Endothelial cell of umbilical vein (primary cell): ENCODE measurements at regions not wholly inside any gene's neighbourhood (a gene's known extent, or its start where the extent isn't known, plus 50 kb on each side); places are given as distances from the start of the nearest gene placed in this dataset.

ENCODE experiments used
- BruUV-seq: library from RNA; stranded (reverse); fragments of 400-500 nt; replicated peaks from 2 replicates; lab custom pipeline; 2021; lab: Mats Ljungman, UMichigan
- CTCF ChIA-PET: fragments of 300-600, 350-600 bp; sonication (Branson Sonifier 250); formaldehyde crosslinking; loops from one replicate; lab custom pipeline; 2021; ENCODE audit warnings: antibody characterized with exemption, inconsistent platforms; lab: Charles Lee
- POLR2A ChIA-PET: fragments of 300-600, 350-600 bp; sonication (Branson Sonifier 250); formaldehyde crosslinking; loops from one replicate; lab custom pipeline; 2021; ENCODE audit warnings: antibody characterized with exemption, inconsistent platforms; lab: Charles Lee
- DNase-seq: peaks from one replicate; pipeline ENCODE4 v3.0.0-alpha.2; 2011; ENCODE audit warnings: low read depth, low spot score
- FAIRE-seq: peaks from 2 replicates; lab custom pipeline; 2011; peaks lifted over from hg19 to GRCh38; lab: Jason Lieb, UNC
- H2AFZ ChIP-seq: 2 replicates; pipeline ENCODE4 v1.6.0; 2012; ENCODE audit warnings: low read depth, low read length, control low read depth, inconsistent platforms
- H3K27ac ChIP-seq: 2 replicates; pipeline ENCODE4 v1.5.1; 2011; ENCODE audit warnings: low read depth, mild to moderate bottlenecking, control low read depth, low read length, moderate library complexity; ENCODE audit not compliant: insufficient read depth
- H3K27me3 ChIP-seq, 2 experiments: 2 replicates each; pipeline versions ENCODE4 v1.6.0 to v1.6.1; 2011; ENCODE audit warnings: low read length in 2 of 2, mixed read lengths in 1 of 2; ENCODE audit not compliant: control insufficient read depth in 2 of 2, insufficient read depth in 2 of 2
- H3K36me3 ChIP-seq, 2 experiments: 2 replicates in 1 of 2; 3 replicates in 1 of 2; pipeline ENCODE4 v1.5.1; 2011; ENCODE audit warnings: low read length in 2 of 2, mild to moderate bottlenecking in 1 of 2, moderate library complexity in 1 of 2; ENCODE audit not compliant: control insufficient read depth in 2 of 2, insufficient read depth in 2 of 2; ENCODE audit errors: extremely low read depth in 1 of 2
- H3K4me1 ChIP-seq: 3 replicates; pipeline ENCODE4 v1.5.1; 2011; ENCODE audit warnings: mild to moderate bottlenecking, low read length; ENCODE audit not compliant: control insufficient read depth, insufficient read depth; ENCODE audit errors: extremely low read depth
- H3K4me2 ChIP-seq: 2 replicates; pipeline ENCODE4 v1.6.1; 2011; ENCODE audit warnings: low read length, control low read depth, mixed read lengths; ENCODE audit not compliant: insufficient read depth
- H3K4me3 ChIP-seq, 3 experiments: fragments of 200-600 bp in 1 of 3; sonication (generic), shearing (Covaris generic) in 1 of 3; replicated peaks in 1 of 3; 2 replicates each; pipeline ENCODE4 v1.5.1; 2011 to 2016; ENCODE audit warnings: control low read depth in 3 of 3, low read length in 3 of 3, mild to moderate bottlenecking in 2 of 3, inconsistent platforms in 1 of 3, low read depth in 1 of 3, moderate library complexity in 1 of 3; ENCODE audit not compliant: insufficient read depth in 1 of 3
- H3K79me2 ChIP-seq: 2 replicates; pipeline ENCODE4 v1.6.0; 2012; ENCODE audit warnings: low read length, inconsistent platforms; ENCODE audit not compliant: control insufficient read depth, insufficient read depth
- H3K9ac ChIP-seq: replicated peaks from 2 replicates; pipeline ENCODE3; 2011; ENCODE audit warnings: low read length, control low read depth; ENCODE audit not compliant: insufficient read depth; ENCODE audit errors: extremely low read depth
- H3K9me1 ChIP-seq: replicated peaks from 3 replicates; pipeline ENCODE4 v1.6.0; 2011; ENCODE audit warnings: mild to moderate bottlenecking, low read length; ENCODE audit not compliant: control insufficient read depth, insufficient read depth; ENCODE audit errors: extremely low read depth
- H3K9me3 ChIP-seq: replicated peaks from 2 replicates; pipeline ENCODE4 v1.5.1; 2012; ENCODE audit warnings: low read length, inconsistent platforms; ENCODE audit not compliant: control insufficient read depth, insufficient read depth
- H4K20me1 ChIP-seq: replicated peaks from 2 replicates; pipeline ENCODE3; 2011; ENCODE audit warnings: mild to moderate bottlenecking, low read length; ENCODE audit not compliant: control insufficient read depth, insufficient read depth; ENCODE audit errors: extremely low read depth
- FOS ChIP-seq: IDR thresholded peaks from 2 replicates; pipeline ENCODE4 v1.6.1; 2011; ENCODE audit warnings: mild to moderate bottlenecking, low read length, moderate library complexity, borderline replicate concordance; ENCODE audit not compliant: insufficient read depth
- POLR2A ChIP-seq: IDR thresholded peaks from 2 replicates; pipeline ENCODE4 v1.6.1; 2012; ENCODE audit warnings: low read depth, mild to moderate bottlenecking, control low read depth, low read length
- dilution Hi-C: fragments of 300-500 bp; cut with MboI; formaldehyde crosslinking; loops from one replicate; pipeline ENCODE4 v1.15.0; 2019; ENCODE audit warnings: low sequenced_read_pairs; ENCODE audit not compliant: extremely low pct_ligation_motif_present
- intact Hi-C: fragments of 100-400 bp; cut with micrococcal nuclease; formaldehyde crosslinking; loops from one replicate; pipeline ENCODE4 v1.10.0; 2022
- TF ChIP-seq, protein P1 (sequence below): IDR thresholded peaks from 2 replicates; pipeline ENCODE4 v1.6.1; 2011; ENCODE audit not compliant: insufficient read depth, insufficient read length
- TF ChIP-seq, protein P2 (sequence below), 2 donors: IDR thresholded peaks; 1 replicate in 1 of 2; 2 replicates in 1 of 2; pipeline ENCODE4 v1.5.1; 2011; ENCODE audit warnings: low read length in 2 of 2, mild to moderate bottlenecking in 2 of 2, moderate library complexity in 2 of 2, control low read depth in 1 of 2, inconsistent platforms in 1 of 2, low read depth in 1 of 2; ENCODE audit not compliant: insufficient read depth in 1 of 2; ENCODE audit errors: extremely low read depth in 1 of 2

DNA sequence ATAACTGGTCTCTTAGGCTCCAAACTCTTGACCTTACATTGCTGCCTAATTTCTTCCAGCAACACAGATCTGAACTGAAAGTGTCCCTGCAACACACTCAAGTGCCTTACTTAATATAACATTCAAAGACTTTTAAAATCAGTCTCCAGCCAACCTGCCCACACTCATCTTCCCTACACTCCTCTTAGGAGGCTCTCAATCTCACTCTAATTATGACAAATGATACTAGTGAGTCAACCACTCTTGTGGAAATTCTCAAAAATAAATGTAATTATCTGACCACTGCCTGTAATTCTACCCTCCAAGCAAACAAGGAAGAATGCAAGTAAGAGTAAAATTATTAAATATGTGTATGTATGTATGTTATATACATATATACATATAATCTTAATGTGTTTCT lies 348.1 kb upstream of the MIR17HG start:
- Histone ChIP-seq H3K36me3 (no peaks in the 10 kb centered on the region), H3K9me1 (no peaks in the 10 kb centered on the region), H3K27ac (no peak overlapping the region), H3K4me3 (no peak overlapping the region), H3K27me3 (no peaks in the 10 kb centered on the region), H2AFZ (no peak overlapping the region), H3K9ac (no peak overlapping the region), H3K4me1 (no peaks in the 10 kb centered on the region), H3K4me2 (no peak overlapping the region), H3K9me3 (no peaks in the 10 kb centered on the region), H3K79me2 (no peaks in the 10 kb centered on the region), H4K20me1 (no peaks in the 10 kb centered on the region)
- ChIA-PET CTCF (no interaction called here), POLR2A (no interaction called here)
- TF ChIP-seq FOS: no peak
- intact Hi-C loops (no loop called here), dilution Hi-C loops (no loop called here)
- no peak for DNase-seq
- no TSS peak for BruUV-seq
- FAIRE-seq: no peak

- dilution Hi-C loops: no loop called here
- no peak overlapping the region for H3K27ac ChIP-seq
- H3K79me2 ChIP-seq: no peaks in the 10 kb centered on the region
- H3K4me1 ChIP-seq: no peaks in the 10 kb centered on the region
- BruUV-seq: no TSS peak
- H3K9me1 ChIP-seq: no peaks in the 10 kb centered on the region
- no peaks in the 10 kb centered on the region for H3K9me3 ChIP-seq
- TF ChIP-seq FOS (no peak), POLR2A (no peak)
- TF ChIP-seq, protein P1, sequence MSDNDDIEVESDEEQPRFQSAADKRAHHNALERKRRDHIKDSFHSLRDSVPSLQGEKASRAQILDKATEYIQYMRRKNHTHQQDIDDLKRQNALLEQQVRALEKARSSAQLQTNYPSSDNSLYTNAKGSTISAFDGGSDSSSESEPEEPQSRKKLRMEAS: no peak
- TF ChIP-seq, protein P2, sequence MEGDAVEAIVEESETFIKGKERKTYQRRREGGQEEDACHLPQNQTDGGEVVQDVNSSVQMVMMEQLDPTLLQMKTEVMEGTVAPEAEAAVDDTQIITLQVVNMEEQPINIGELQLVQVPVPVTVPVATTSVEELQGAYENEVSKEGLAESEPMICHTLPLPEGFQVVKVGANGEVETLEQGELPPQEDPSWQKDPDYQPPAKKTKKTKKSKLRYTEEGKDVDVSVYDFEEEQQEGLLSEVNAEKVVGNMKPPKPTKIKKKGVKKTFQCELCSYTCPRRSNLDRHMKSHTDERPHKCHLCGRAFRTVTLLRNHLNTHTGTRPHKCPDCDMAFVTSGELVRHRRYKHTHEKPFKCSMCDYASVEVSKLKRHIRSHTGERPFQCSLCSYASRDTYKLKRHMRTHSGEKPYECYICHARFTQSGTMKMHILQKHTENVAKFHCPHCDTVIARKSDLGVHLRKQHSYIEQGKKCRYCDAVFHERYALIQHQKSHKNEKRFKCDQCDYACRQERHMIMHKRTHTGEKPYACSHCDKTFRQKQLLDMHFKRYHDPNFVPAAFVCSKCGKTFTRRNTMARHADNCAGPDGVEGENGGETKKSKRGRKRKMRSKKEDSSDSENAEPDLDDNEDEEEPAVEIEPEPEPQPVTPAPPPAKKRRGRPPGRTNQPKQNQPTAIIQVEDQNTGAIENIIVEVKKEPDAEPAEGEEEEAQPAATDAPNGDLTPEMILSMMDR (IDR thresholded peaks at IDR 0.05; ENCODE audit: extremely low read depth in 1 of 2, insufficient read depth in 1 of 2, low read depth in 1 of 2, low read length in 2 of 2): no peak
- H3K27me3 ChIP-seq: no peaks in the 10 kb centered on the region
- no peak overlapping the region for H3K9ac ChIP-seq
- H3K4me3 ChIP-seq: no peak overlapping the region
- DNase-seq (no peak), FAIRE-seq (no peak)
- H2AFZ ChIP-seq: no peak overlapping the region
- CTCF ChIA-PET: no interaction called here
- H3K4me2 ChIP-seq: no peak overlapping the region
- H4K20me1 ChIP-seq: no peaks in the 10 kb centered on the region
- intact Hi-C loops: no loop called here
- H3K36me3 ChIP-seq: no peaks in the 10 kb centered on the region
- POLR2A ChIA-PET: no interaction called here
Measured at GRCh38 chr13:91001371-91001770, 346.1 kb upstream of the MIR17HG start.
